HUES48 (cell line): ENCODE measurements at regions not wholly inside any gene's neighbourhood (a gene's known extent, or its start where the extent isn't known, plus 50 kb on each side); places are given as distances from the start of the nearest gene placed in this dataset.

Source experiments
- H3K27ac ChIP-seq: one replicate; pipeline ENCODE4 v1.7.0; 2013; ENCODE audit warnings: low read depth, low read length, inconsistent platforms
- H3K27me3 ChIP-seq: 2 replicates; pipeline ENCODE4 v1.6.1; 2013; ENCODE audit warnings: mild to moderate bottlenecking, low read length; ENCODE audit not compliant: control insufficient read depth, insufficient read depth
- H3K36me3 ChIP-seq: 2 replicates; pipeline ENCODE4 v1.6.1; 2013; ENCODE audit warnings: low read length; ENCODE audit not compliant: control insufficient read depth, insufficient read depth
- H3K4me1 ChIP-seq: 2 replicates; pipeline ENCODE4 v1.6.1; 2013; ENCODE audit warnings: mild to moderate bottlenecking, low read length; ENCODE audit not compliant: control insufficient read depth, insufficient read depth
- H3K4me3 ChIP-seq: 2 replicates; pipeline ENCODE4 v1.5.1; 2013; ENCODE audit warnings: mild to moderate bottlenecking, low read depth, low read length
- H3K9ac ChIP-seq: 2 replicates; pipeline ENCODE4 v1.6.1; 2013; ENCODE audit warnings: mild to moderate bottlenecking, low read depth, low read length, moderate library complexity
- H3K9me3 ChIP-seq: 2 replicates; pipeline ENCODE4 v1.6.1; 2013; ENCODE audit warnings: low read length; ENCODE audit not compliant: control insufficient read depth, insufficient read depth

GRCh38 chr5:166750376-166750775 is 1541.1 kb upstream of the WWC1 start:
- no peak overlapping the region for H3K4me3 ChIP-seq
- no peaks in the 10 kb centered on the region for H3K27me3 ChIP-seq

GRCh38 chr5:166758151-166758550 is 1533.3 kb upstream of the WWC1 start:
- H3K4me3 ChIP-seq = no peak overlapping the region
- no peak overlapping the region for H3K9ac ChIP-seq
- H3K27me3 ChIP-seq = no peaks in the 10 kb centered on the region
- H3K36me3 ChIP-seq = no peaks in the 10 kb centered on the region
- no peaks in the 10 kb centered on the region for H3K4me1 ChIP-seq
- H3K27ac ChIP-seq = no peak overlapping the region
- no peaks in the 10 kb centered on the region for H3K9me3 ChIP-seq

More at GRCh38 chr5:166750376-166750775, 1541.1 kb upstream of the WWC1 start:
- Histone ChIP-seq H3K36me3 (no peaks in the 10 kb centered on the region), H3K4me1 (no peaks in the 10 kb centered on the region), H3K9me3 (no peaks in the 10 kb centered on the region), H3K27ac (no peak overlapping the region), H3K9ac (no peak overlapping the region)

GRCh38 chr5:166767858-166768257 is 1523.6 kb upstream of the WWC1 start:
- H3K36me3 ChIP-seq = no peaks in the 10 kb centered on the region
- H3K4me3 ChIP-seq = no peak overlapping the region
- no peaks in the 10 kb centered on the region for H3K27me3 ChIP-seq
- H3K27ac ChIP-seq = no peak overlapping the region
- H3K9me3 ChIP-seq = no peaks in the 10 kb centered on the region
- peaks cover 14% of the 10 kb centered on the region; the same call in 1 of the 2 replicates for H3K4me1 ChIP-seq
- H3K9ac ChIP-seq = no peak overlapping the region

- Histone ChIP-seq H3K9me3 (no peaks in the 10 kb centered on the region), H3K27ac (no peak overlapping the region), H3K4me3 (no peak overlapping the region), H3K9ac (no peak overlapping the region), H3K36me3 (no peaks in the 10 kb centered on the region), H3K27me3 (no peaks in the 10 kb centered on the region), H3K4me1 (peaks cover 19% of the 10 kb centered on the region; the same call in 1 of the 2 replicates)
Measured at GRCh38 chr5:166768536-166768935, 1522.9 kb upstream of the WWC1 start.

DNA sequence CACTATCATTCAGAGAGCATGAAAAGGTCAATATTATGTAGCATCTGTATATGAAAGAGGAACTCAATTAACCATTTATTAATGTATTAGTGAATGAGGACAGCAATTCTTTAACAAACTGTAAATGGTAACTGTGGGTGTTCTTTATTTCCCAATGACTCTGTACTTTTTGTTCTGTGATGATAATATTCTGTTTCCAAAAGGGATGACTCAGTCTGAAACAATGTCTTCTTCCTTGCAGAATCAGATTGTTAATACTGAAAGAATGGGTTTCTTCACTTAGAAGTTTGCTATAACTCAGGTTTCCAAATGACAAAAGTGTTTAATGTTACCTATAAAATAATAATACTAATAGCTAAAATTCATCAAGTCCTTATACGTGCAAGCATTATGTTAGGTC is 1518.7 kb upstream of the WWC1 start:
- Histone ChIP-seq H3K9me3 (no peaks in the 10 kb centered on the region), H3K9ac (no peak overlapping the region), H3K4me3 (no peak overlapping the region), H3K27ac (peak overlapping the region; percentile 64), H3K4me1 (peaks cover 19% of the 10 kb centered on the region; the same call in 1 of the 2 replicates), H3K36me3 (no peaks in the 10 kb centered on the region), H3K27me3 (no peaks in the 10 kb centered on the region)

GRCh38 chr5:166781737-166782136 is 1509.7 kb upstream of the WWC1 start:
- no peak overlapping the region for H3K4me3 ChIP-seq
- H3K4me1 ChIP-seq = peaks cover 9% of the 10 kb centered on the region
- H3K27me3 ChIP-seq = no peaks in the 10 kb centered on the region
- no peak overlapping the region for H3K9ac ChIP-seq
- no peaks in the 10 kb centered on the region for H3K36me3 ChIP-seq
- no peaks in the 10 kb centered on the region for H3K9me3 ChIP-seq
- H3K27ac ChIP-seq = peak overlapping the region; percentile 7

- Histone ChIP-seq H3K36me3 (no peaks in the 10 kb centered on the region), H3K4me1 (peaks cover 13% of the 10 kb centered on the region), H3K4me3 (no peak overlapping the region), H3K27me3 (no peaks in the 10 kb centered on the region), H3K9ac (no peak overlapping the region), H3K9me3 (no peaks in the 10 kb centered on the region), H3K27ac (no peak overlapping the region)
Measured at GRCh38 chr5:166784545-166785078, 1506.8 kb upstream of the WWC1 start.

DNA sequence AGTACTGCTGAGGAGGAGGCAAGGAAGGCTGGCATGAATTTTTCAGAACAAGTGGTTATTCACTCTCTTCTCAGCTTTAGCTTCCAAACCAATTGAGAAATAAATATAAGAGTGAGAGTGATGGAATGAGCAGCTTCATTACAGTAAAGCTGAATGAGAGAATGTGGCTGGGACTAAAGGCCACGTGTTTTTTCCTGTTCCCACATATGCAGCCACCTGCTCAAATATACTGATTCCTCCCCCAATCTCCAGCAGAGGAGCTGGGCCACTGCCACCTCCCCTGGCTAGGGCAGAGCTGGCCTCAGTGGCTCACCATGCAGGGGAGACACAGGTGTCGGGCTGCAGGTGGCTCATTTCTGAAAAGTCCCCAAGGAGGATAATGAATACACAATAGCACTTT is 1505.3 kb upstream of the WWC1 start:
- H3K36me3 ChIP-seq = no peaks in the 10 kb centered on the region
- H3K9ac ChIP-seq = no peak overlapping the region
- H3K27me3 ChIP-seq = no peaks in the 10 kb centered on the region
- H3K27ac ChIP-seq = no peak overlapping the region
- H3K4me3 ChIP-seq = no peak overlapping the region
- peaks cover 13% of the 10 kb centered on the region for H3K4me1 ChIP-seq
- H3K9me3 ChIP-seq = no peaks in the 10 kb centered on the region

GRCh38 chr5:166786889-166787288 is 1504.6 kb upstream of the WWC1 start:
- H3K27ac ChIP-seq = no peak overlapping the region
- H3K27me3 ChIP-seq = no peaks in the 10 kb centered on the region
- H3K4me3 ChIP-seq = no peak overlapping the region
- H3K36me3 ChIP-seq = no peaks in the 10 kb centered on the region
- no peaks in the 10 kb centered on the region for H3K9me3 ChIP-seq
- H3K9ac ChIP-seq = no peak overlapping the region
- H3K4me1 ChIP-seq = peaks cover 7% of the 10 kb centered on the region; the same call in 1 of the 2 replicates

- H3K27ac ChIP-seq = no peak overlapping the region
- no peak overlapping the region for H3K4me3 ChIP-seq
- H3K36me3 ChIP-seq = no peaks in the 10 kb centered on the region
- H3K9ac ChIP-seq = no peak overlapping the region
- H3K27me3 ChIP-seq = no peaks in the 10 kb centered on the region
- 0 out of 2 replicates have a peak, but pooled peaks cover 4% of the 10 kb centered on the region for H3K4me1 ChIP-seq
- no peaks in the 10 kb centered on the region for H3K9me3 ChIP-seq
Measured at GRCh38 chr5:166788050-166788449, 1503.4 kb upstream of the WWC1 start.

- peaks cover 3% of the 10 kb centered on the region; the same call in 1 of the 2 replicates for H3K4me1 ChIP-seq
- no peaks in the 10 kb centered on the region for H3K36me3 ChIP-seq
- H3K27me3 ChIP-seq = no peaks in the 10 kb centered on the region
- no peaks in the 10 kb centered on the region for H3K9me3 ChIP-seq
- no peak overlapping the region for H3K4me3 ChIP-seq
- H3K27ac ChIP-seq = no peak overlapping the region
- H3K9ac ChIP-seq = no peak overlapping the region
Measured at GRCh38 chr5:166795756-166796155, 1495.7 kb upstream of the WWC1 start.
